Central memory CD8-positive, alpha-beta T cell (primary cell): ENCODE measurements at regions not wholly inside any gene's neighbourhood (a gene's known extent, or its start where the extent isn't known, plus 50 kb on each side); places are given as distances from the start of the nearest gene placed in this dataset.

Experiments used
- ATAC-seq: fragments of 150-1000 bp; cut with Tn5 transposase; replicated peaks from 2 replicates; pipeline ENCODE4 v1.10.0; 2022; ENCODE audit warnings: mild to moderate bottlenecking, moderate FRiP score, moderate number of reproducible peaks; ENCODE audit not compliant: poor library complexity, severe bottlenecking; ENCODE audit errors: extremely low read depth
- DNase-seq, 2 donors: peaks; one replicate each; pipeline ENCODE4 v3.0.0; 2021; ENCODE audit warnings: low spot score in 2 of 2
- H3K27ac Mint-ChIP-seq: one replicate; pipeline ENCODE4 v1.8.0; 2022; ENCODE audit warnings: low read depth, mild to moderate bottlenecking, moderate library complexity, mixed read lengths
- H3K27me3 Mint-ChIP-seq: one replicate; pipeline ENCODE4 v1.8.0; 2022; ENCODE audit warnings: mixed read lengths
- H3K36me3 Mint-ChIP-seq: one replicate; pipeline ENCODE4 v1.8.0; 2022; ENCODE audit warnings: mild to moderate bottlenecking, moderate library complexity, mixed read lengths; ENCODE audit not compliant: insufficient read depth
- H3K4me1 Mint-ChIP-seq: one replicate; pipeline ENCODE4 v1.8.0; 2022; ENCODE audit warnings: mixed read lengths
- H3K4me3 Mint-ChIP-seq: one replicate; pipeline ENCODE4 v1.8.0; 2022; ENCODE audit warnings: mild to moderate bottlenecking, moderate library complexity, mixed read lengths
- H3K9me3 Mint-ChIP-seq: one replicate; pipeline ENCODE4 v1.8.0; 2022; ENCODE audit warnings: mixed read lengths

GRCh38 chr2:52862801-52863200, 904.8 kb upstream of the CHAC2 start:
- Mint-ChIP-seq H3K36me3 (no peaks in the 10 kb centered on the region), H3K9me3 (no peaks in the 10 kb centered on the region), H3K27me3 (no peaks in the 10 kb centered on the region), H3K27ac (no peak overlapping the region), H3K4me3 (no peak overlapping the region), H3K4me1 (no peaks in the 10 kb centered on the region)
- ATAC-seq = no peak
- DNase-seq = no peak

- DNase-seq (no peak), ATAC-seq (no peak)
- Mint-ChIP-seq H3K4me1 (no peaks in the 10 kb centered on the region), H3K27ac (no peak overlapping the region), H3K27me3 (no peaks in the 10 kb centered on the region), H3K4me3 (no peak overlapping the region), H3K9me3 (peaks cover 2% of the 10 kb centered on the region), H3K36me3 (no peaks in the 10 kb centered on the region)
Observed at GRCh38 chr2:52861596-52861995, 906.0 kb upstream of the CHAC2 start.

- DNase-seq = no peak
- no peak overlapping the region for H3K27ac Mint-ChIP-seq
- no peaks in the 10 kb centered on the region for H3K4me1 Mint-ChIP-seq
- peaks cover 6% of the 10 kb centered on the region for H3K9me3 Mint-ChIP-seq
- no peak overlapping the region for H3K4me3 Mint-ChIP-seq
- H3K36me3 Mint-ChIP-seq = no peaks in the 10 kb centered on the region
- H3K27me3 Mint-ChIP-seq = no peaks in the 10 kb centered on the region
- ATAC-seq = no peak
Observed at GRCh38 chr2:52859065-52859464, 908.5 kb upstream of the CHAC2 start.

GRCh38 chr2:52857722-52858121, 909.9 kb upstream of the CHAC2 start:
- Mint-ChIP-seq H3K27ac (no peak overlapping the region), H3K27me3 (no peaks in the 10 kb centered on the region), H3K4me3 (no peak overlapping the region), H3K4me1 (no peaks in the 10 kb centered on the region), H3K36me3 (no peaks in the 10 kb centered on the region), H3K9me3 (peaks cover 16% of the 10 kb centered on the region)
- ATAC-seq = no peak
- DNase-seq = no peak

GRCh38 chr2:52852006-52852405, 915.6 kb upstream of the CHAC2 start:
- Mint-ChIP-seq H3K36me3 (no peaks in the 10 kb centered on the region), H3K4me3 (no peak overlapping the region), H3K9me3 (peaks cover 42% of the 10 kb centered on the region), H3K27ac (no peak overlapping the region), H3K4me1 (no peaks in the 10 kb centered on the region), H3K27me3 (no peaks in the 10 kb centered on the region)
- ATAC-seq (no peak), DNase-seq (no peak)

- DNase-seq (no peak), ATAC-seq (no peak)
- H3K27ac Mint-ChIP-seq = no peak overlapping the region
- H3K4me3 Mint-ChIP-seq = no peak overlapping the region
- H3K9me3 Mint-ChIP-seq = peaks cover 10% of the 10 kb centered on the region
- H3K36me3 Mint-ChIP-seq = no peaks in the 10 kb centered on the region
- H3K4me1 Mint-ChIP-seq = no peaks in the 10 kb centered on the region
- H3K27me3 Mint-ChIP-seq = no peaks in the 10 kb centered on the region
Observed at GRCh38 chr2:52844701-52845423, 922.7 kb upstream of the CHAC2 start.

GRCh38 chr2:52835909-52836308, 931.7 kb upstream of the CHAC2 start:
- Mint-ChIP-seq H3K4me3 (no peak overlapping the region), H3K27me3 (no peaks in the 10 kb centered on the region), H3K9me3 (peaks cover 4% of the 10 kb centered on the region), H3K4me1 (no peaks in the 10 kb centered on the region), H3K27ac (no peak overlapping the region), H3K36me3 (no peaks in the 10 kb centered on the region)
- no peak for ATAC-seq
- no peak for DNase-seq

- DNase-seq (no peak), ATAC-seq (no peak)
- Mint-ChIP-seq H3K4me3 (no peak overlapping the region), H3K36me3 (peaks cover 2% of the 10 kb centered on the region), H3K9me3 (peaks cover 16% of the 10 kb centered on the region), H3K27ac (no peak overlapping the region), H3K27me3 (no peaks in the 10 kb centered on the region), H3K4me1 (no peaks in the 10 kb centered on the region)
Observed at GRCh38 chr2:52831216-52831615, 936.4 kb upstream of the CHAC2 start.

GRCh38 chr2:52828112-52828511, 939.5 kb upstream of the CHAC2 start:
- no peak overlapping the region for H3K27ac Mint-ChIP-seq
- ATAC-seq (no peak), DNase-seq (no peak)
- H3K4me1 Mint-ChIP-seq = no peaks in the 10 kb centered on the region
- peaks cover 17% of the 10 kb centered on the region for H3K9me3 Mint-ChIP-seq
- H3K27me3 Mint-ChIP-seq = no peaks in the 10 kb centered on the region
- peaks cover 2% of the 10 kb centered on the region for H3K36me3 Mint-ChIP-seq
- no peak overlapping the region for H3K4me3 Mint-ChIP-seq

GRCh38 chr2:52821631-52822030, 946.0 kb upstream of the CHAC2 start:
- Mint-ChIP-seq H3K27ac (no peak overlapping the region), H3K9me3 (peaks cover 17% of the 10 kb centered on the region), H3K27me3 (no peaks in the 10 kb centered on the region), H3K4me1 (no peaks in the 10 kb centered on the region), H3K4me3 (no peak overlapping the region), H3K36me3 (no peaks in the 10 kb centered on the region)
- ATAC-seq = no peak
- no peak for DNase-seq

- DNase-seq (no peak), ATAC-seq (no peak)
- H3K27me3 Mint-ChIP-seq = no peaks in the 10 kb centered on the region
- H3K27ac Mint-ChIP-seq = no peak overlapping the region
- H3K9me3 Mint-ChIP-seq = peaks cover 17% of the 10 kb centered on the region
- H3K4me3 Mint-ChIP-seq = no peak overlapping the region
- H3K36me3 Mint-ChIP-seq = no peaks in the 10 kb centered on the region
- no peaks in the 10 kb centered on the region for H3K4me1 Mint-ChIP-seq
Observed at GRCh38 chr2:52818958-52819357, 948.6 kb upstream of the CHAC2 start.

GRCh38 chr2:52810460-52810859, 957.1 kb upstream of the CHAC2 start:
- no peaks in the 10 kb centered on the region for H3K9me3 Mint-ChIP-seq

GRCh38 chr2:52805901-52806410, 961.6 kb upstream of the CHAC2 start:
- Mint-ChIP-seq H3K27ac (no peak overlapping the region), H3K27me3 (no peaks in the 10 kb centered on the region), H3K9me3 (peaks cover 3% of the 10 kb centered on the region), H3K4me1 (no peaks in the 10 kb centered on the region), H3K4me3 (no peak overlapping the region), H3K36me3 (no peaks in the 10 kb centered on the region)
- no peak for ATAC-seq
- no peak for DNase-seq

More at GRCh38 chr2:52810460-52810859, 957.1 kb upstream of the CHAC2 start:
- no peaks in the 10 kb centered on the region for H3K4me1 Mint-ChIP-seq
- H3K36me3 Mint-ChIP-seq = no peaks in the 10 kb centered on the region
- ATAC-seq (no peak), DNase-seq (no peak)
- no peaks in the 10 kb centered on the region for H3K27me3 Mint-ChIP-seq
- no peak overlapping the region for H3K4me3 Mint-ChIP-seq
- H3K27ac Mint-ChIP-seq = no peak overlapping the region
